IMR-90 (cell line): ENCODE measurements at regions not wholly inside any gene's neighbourhood (a gene's known extent, or its start where the extent isn't known, plus 50 kb on each side); places are given as distances from the start of the nearest gene placed in this dataset.

Experiments
- ATAC-seq: fragments of 200-7000 bp; cut with Tn5 transposase; 2 replicates; pipeline ENCODE4 v1.9.1; 2020; ENCODE audit warnings: low read depth, mild to moderate bottlenecking, moderate library complexity
- BruUV-seq: library from RNA; stranded (reverse); fragments of 400-500 nt; replicated peaks from 2 replicates; lab custom pipeline; 2021; lab: Mats Ljungman, UMichigan
- CTCF ChIA-PET: fragments of 300-600 bp; formaldehyde crosslinking; extraction: SDS; loops from one replicate; lab custom pipeline; 2021; ENCODE audit warnings: antibody characterized with exemption; lab: Yijun Ruan, JAX
- POLR2A ChIA-PET: fragments of 300-600 bp; sonication (Branson Sonifier 250); formaldehyde crosslinking; loops from one replicate; lab custom pipeline; 2022; ENCODE audit warnings: antibody characterized with exemption; ENCODE audit not compliant: unreplicated experiment; lab: Charles Lee
- DNase-seq: peaks from one replicate; pipeline ENCODE4 v3.0.0; 2013
- H2AFZ ChIP-seq: replicated peaks from 2 replicates; pipeline ENCODE3; 2013; ENCODE audit warnings: low read length, mild to moderate bottlenecking; ENCODE audit not compliant: poor library complexity
- H2AK5ac ChIP-seq: 2 replicates; pipeline ENCODE4 v1.6.1; 2013; ENCODE audit warnings: low read depth, low read length, inconsistent platforms
- H2AK9ac ChIP-seq: replicated peaks from 2 replicates; pipeline ENCODE3; 2013; ENCODE audit warnings: mild to moderate bottlenecking, low read depth, low read length, moderate library complexity; ENCODE audit not compliant: poor library complexity
- H2BK120ac ChIP-seq: 2 replicates; pipeline ENCODE4 v1.6.1; 2013; ENCODE audit warnings: low read depth, low read length, inconsistent platforms
- H2BK15ac ChIP-seq: 3 replicates; pipeline ENCODE4 v1.6.1; 2013; ENCODE audit warnings: low read depth, low read length, inconsistent platforms
- H2BK20ac ChIP-seq: 2 replicates; pipeline ENCODE4 v1.6.1; 2013; ENCODE audit warnings: low read depth, mild to moderate bottlenecking, inconsistent platforms, low read length, moderate library complexity
- H2BK5ac ChIP-seq: 2 replicates; pipeline ENCODE4 v1.6.1; 2013; ENCODE audit warnings: mild to moderate bottlenecking, low read depth, low read length, inconsistent platforms; ENCODE audit not compliant: poor library complexity, severe bottlenecking
- H3K14ac ChIP-seq: replicated peaks from 2 replicates; pipeline ENCODE4 v1.6.1; 2013; ENCODE audit warnings: low read depth, low read length, inconsistent platforms
- H3K18ac ChIP-seq: 2 replicates; pipeline ENCODE4 v1.6.1; 2013; ENCODE audit warnings: low read depth, low read length, control low read depth
- H3K23ac ChIP-seq: 2 replicates; pipeline ENCODE4 v1.6.1; 2013; ENCODE audit warnings: low read depth, low read length, inconsistent platforms
- H3K27ac ChIP-seq: 2 replicates; pipeline ENCODE4 v1.5.1; 2013; ENCODE audit warnings: mild to moderate bottlenecking, control low read depth, low read length; ENCODE audit not compliant: insufficient read depth
- H3K27me3 ChIP-seq: 2 replicates; pipeline ENCODE4 v1.6.1; 2013; ENCODE audit warnings: low read length; ENCODE audit not compliant: control insufficient read depth, insufficient read depth
- H3K36me3 ChIP-seq: 2 replicates; pipeline ENCODE4 v1.6.1; 2013; ENCODE audit warnings: low read length, mixed read lengths; ENCODE audit not compliant: control insufficient read depth, insufficient read depth
- H3K4ac ChIP-seq: 2 replicates; pipeline ENCODE4 v1.6.1; 2013; ENCODE audit warnings: low read depth, low read length, inconsistent platforms
- H3K4me1 ChIP-seq: 2 replicates; pipeline ENCODE4 v1.6.1; 2013; ENCODE audit warnings: low read length, mixed read lengths; ENCODE audit not compliant: control insufficient read depth, insufficient read depth
- H3K4me2 ChIP-seq: 2 replicates; pipeline ENCODE4 v1.6.1; 2013; ENCODE audit warnings: low read depth, mild to moderate bottlenecking, control low read depth, low read length, moderate library complexity
- H3K4me3 ChIP-seq: 2 replicates; pipeline ENCODE4 v1.5.1; 2013; ENCODE audit warnings: low read depth, mild to moderate bottlenecking, control low read depth, low read length, moderate library complexity; ENCODE audit not compliant: insufficient read depth
- H3K56ac ChIP-seq: 2 replicates; pipeline ENCODE4 v1.6.1; 2013; ENCODE audit warnings: low read length, inconsistent platforms; ENCODE audit not compliant: insufficient read depth; ENCODE audit errors: extremely low read depth
- H3K79me1 ChIP-seq, 2 experiments: 2 replicates each; pipeline ENCODE4 v1.6.1; 2013; ENCODE audit warnings: low read length in 2 of 2, inconsistent platforms in 1 of 2, low read depth in 1 of 2
- H3K9ac ChIP-seq: 2 replicates; pipeline ENCODE4 v1.6.1; 2013; ENCODE audit warnings: low read depth, low read length, control low read depth
- H3K9me1 ChIP-seq: 2 replicates; pipeline ENCODE4 v1.6.1; 2013; ENCODE audit warnings: low read length, inconsistent platforms; ENCODE audit not compliant: insufficient read depth
- H3K9me3 ChIP-seq: 2 replicates; pipeline ENCODE4 v1.6.1; 2013; ENCODE audit warnings: low read length; ENCODE audit not compliant: control insufficient read depth, insufficient read depth
- H4K20me1 ChIP-seq: 2 replicates; pipeline ENCODE4 v1.6.1; 2013; ENCODE audit warnings: low read length, inconsistent platforms; ENCODE audit not compliant: insufficient read depth
- H4K5ac ChIP-seq: 2 replicates; pipeline ENCODE4 v1.6.1; 2013; ENCODE audit warnings: mild to moderate bottlenecking, low read depth, low read length, control low read depth
- H4K8ac ChIP-seq, 2 experiments: 2 replicates each; pipeline ENCODE4 v1.6.1; 2013; ENCODE audit warnings: low read depth in 2 of 2, low read length in 2 of 2, control low read depth in 1 of 2, inconsistent platforms in 1 of 2
- H4K91ac ChIP-seq: 2 replicates; pipeline ENCODE4 v1.6.1; 2013; ENCODE audit warnings: low read depth, low read length, inconsistent platforms; ENCODE audit not compliant: insufficient read depth
- BHLHE40 ChIP-seq: fragments of 150-350 bp; IDR thresholded peaks from 2 replicates; pipeline ENCODE4 v1.6.1; 2016; ENCODE audit warnings: mild to moderate bottlenecking, low read depth, low read length
- CEBPB ChIP-seq: IDR thresholded peaks from 2 replicates; pipeline ENCODE4 v1.6.1; 2012; ENCODE audit warnings: low read depth, low read length, improper control_type of control experiment
- FOS ChIP-seq: fragments of 150-350 bp; IDR thresholded peaks from 2 replicates; pipeline ENCODE4 v1.6.1; 2016; ENCODE audit warnings: low read depth, low read length
- MAZ ChIP-seq: IDR thresholded peaks from 2 replicates; pipeline ENCODE4 v1.6.1; 2012; ENCODE audit warnings: low read depth, mild to moderate bottlenecking, low read length, improper control_type of control experiment, moderate library complexity, borderline replicate concordance
- SMC3 ChIP-seq: fragments of 150-350 bp; IDR thresholded peaks from 2 replicates; pipeline ENCODE4 v1.6.1; 2016; ENCODE audit warnings: low read depth, mild to moderate bottlenecking, antibody characterized with exemption, low read length, moderate library complexity
- WGBS, 2 experiments: methylation state at CpG; one replicate each; pipeline versions ENCODE4 v1.1.5 to v1.1.7; 2013; ENCODE audit warnings: missing lambda C conversion rate in 2 of 2; ENCODE audit not compliant: insufficient read length in 1 of 2; ENCODE audit errors: extremely low coverage in 2 of 2; 5-methylcytosine and 5-hydroxymethylcytosine counted together
- dilution Hi-C: fragments of 300-500 bp; cut with HindIII; formaldehyde crosslinking; loops from one replicate; pipeline ENCODE4 v1.14.3; 2018; ENCODE audit warnings: low sequenced_read_pairs; ENCODE audit not compliant: unreplicated experiment
- in situ Hi-C: fragments of 300-500 bp; cut with MboI; formaldehyde crosslinking; loops from 3 replicates; pipeline ENCODE4 v1.14.3; 2019; ENCODE audit warnings: low sequenced_read_pairs, inconsistent platforms, mixed read lengths
- intact Hi-C: fragments of 100-400 bp; cut with micrococcal nuclease; formaldehyde crosslinking; loops from 2 replicates; pipeline ENCODE4 v1.10.0; 2022

DNA sequence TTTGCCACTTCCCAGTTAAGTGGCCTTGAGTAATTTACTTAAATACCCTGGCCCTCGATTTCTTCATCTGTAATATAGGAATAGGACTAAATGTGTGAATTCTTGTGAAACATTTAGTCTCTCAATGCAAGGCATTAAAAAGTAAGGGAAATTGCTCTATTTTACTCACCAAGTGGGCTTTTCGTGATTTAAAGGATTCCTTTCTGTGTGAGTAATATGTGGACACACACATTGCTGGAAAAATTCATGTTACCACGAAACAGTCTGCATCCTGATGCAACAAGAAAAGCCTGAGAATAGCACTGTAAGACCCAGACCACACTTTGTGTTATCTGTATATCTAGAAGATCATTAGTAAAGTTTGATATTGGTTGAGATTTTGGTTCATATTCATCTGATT, 1243.0 kb upstream of the CDH9 start:
- Histone ChIP-seq H4K5ac (no peak overlapping the region), H2AK9ac (no peak overlapping the region), H2AFZ (no peak overlapping the region), H4K8ac (no peak overlapping the region), H3K9me1 (no peaks in the 10 kb centered on the region), H3K27me3 (no peaks in the 10 kb centered on the region), H3K56ac (no peak overlapping the region), H3K14ac (no peak overlapping the region), H3K9me3 (peaks cover 2% of the 10 kb centered on the region; the same call in 1 of the 2 replicates), H3K23ac (no peak overlapping the region), H2BK120ac (no peak overlapping the region), H3K4me2 (no peak overlapping the region), H2BK20ac (no peak overlapping the region), H2BK15ac (no peak overlapping the region), H3K4ac (no peak overlapping the region), H3K9ac (no peak overlapping the region), H2BK5ac (no peak overlapping the region), H3K4me1 (no peaks in the 10 kb centered on the region), H3K36me3 (no peaks in the 10 kb centered on the region), H4K20me1 (no peaks in the 10 kb centered on the region), H3K4me3 (no peak overlapping the region), H4K91ac (no peak overlapping the region), H3K79me1 (no peaks in the 10 kb centered on the region), H2AK5ac (no peak overlapping the region), H3K27ac (no peak overlapping the region), H3K18ac (no peak overlapping the region)
- intact Hi-C loops (no loop called here), dilution Hi-C loops (no loop called here), in situ Hi-C loops (no loop called here)
- CTCF ChIA-PET, result no interaction called here
- no TSS peak for BruUV-seq
- WGBS, 2 experiments, result no CpG with 5 or more reads among the region's 3 CpGs
- no peak for DNase-seq
- ATAC-seq, result no peak
- POLR2A ChIA-PET, result no interaction called here
- TF ChIP-seq MAZ, result no peak
- no peak for TF ChIP-seq BHLHE40
- TF ChIP-seq CEBPB, result no peak
- TF ChIP-seq FOS, result no peak
- no peak for TF ChIP-seq SMC3
